Endothelial cell of umbilical vein (primary cell): ENCODE measurements at regions not wholly inside any gene's neighbourhood (a gene's known extent, or its start where the extent isn't known, plus 50 kb on each side); places are given as distances from the start of the nearest gene placed in this dataset.

ENCODE experiments used
- BruUV-seq: library from RNA; stranded (reverse); fragments of 400-500 nt; replicated peaks from 2 replicates; lab custom pipeline; 2021; lab: Mats Ljungman, UMichigan
- CTCF ChIA-PET: fragments of 300-600, 350-600 bp; sonication (Branson Sonifier 250); formaldehyde crosslinking; loops from one replicate; lab custom pipeline; 2021; ENCODE audit warnings: antibody characterized with exemption, inconsistent platforms; lab: Charles Lee
- POLR2A ChIA-PET: fragments of 300-600, 350-600 bp; sonication (Branson Sonifier 250); formaldehyde crosslinking; loops from one replicate; lab custom pipeline; 2021; ENCODE audit warnings: antibody characterized with exemption, inconsistent platforms; lab: Charles Lee
- DNase-seq: peaks from one replicate; pipeline ENCODE4 v3.0.0-alpha.2; 2011; ENCODE audit warnings: low read depth, low spot score
- FAIRE-seq: peaks from 2 replicates; lab custom pipeline; 2011; peaks lifted over from hg19 to GRCh38; lab: Jason Lieb, UNC
- H2AFZ ChIP-seq: 2 replicates; pipeline ENCODE4 v1.6.0; 2012; ENCODE audit warnings: low read depth, low read length, control low read depth, inconsistent platforms
- H3K27ac ChIP-seq: 2 replicates; pipeline ENCODE4 v1.5.1; 2011; ENCODE audit warnings: low read depth, mild to moderate bottlenecking, control low read depth, low read length, moderate library complexity; ENCODE audit not compliant: insufficient read depth
- H3K27me3 ChIP-seq, 2 experiments: 2 replicates each; pipeline versions ENCODE4 v1.6.0 to v1.6.1; 2011; ENCODE audit warnings: low read length in 2 of 2, mixed read lengths in 1 of 2; ENCODE audit not compliant: control insufficient read depth in 2 of 2, insufficient read depth in 2 of 2
- H3K36me3 ChIP-seq, 2 experiments: 2 replicates in 1 of 2; 3 replicates in 1 of 2; pipeline ENCODE4 v1.5.1; 2011; ENCODE audit warnings: low read length in 2 of 2, mild to moderate bottlenecking in 1 of 2, moderate library complexity in 1 of 2; ENCODE audit not compliant: control insufficient read depth in 2 of 2, insufficient read depth in 2 of 2; ENCODE audit errors: extremely low read depth in 1 of 2
- H3K4me1 ChIP-seq: 3 replicates; pipeline ENCODE4 v1.5.1; 2011; ENCODE audit warnings: mild to moderate bottlenecking, low read length; ENCODE audit not compliant: control insufficient read depth, insufficient read depth; ENCODE audit errors: extremely low read depth
- H3K4me2 ChIP-seq: 2 replicates; pipeline ENCODE4 v1.6.1; 2011; ENCODE audit warnings: low read length, control low read depth, mixed read lengths; ENCODE audit not compliant: insufficient read depth
- H3K4me3 ChIP-seq, 3 experiments: fragments of 200-600 bp in 1 of 3; sonication (generic), shearing (Covaris generic) in 1 of 3; replicated peaks in 1 of 3; 2 replicates each; pipeline ENCODE4 v1.5.1; 2011 to 2016; ENCODE audit warnings: control low read depth in 3 of 3, low read length in 3 of 3, mild to moderate bottlenecking in 2 of 3, inconsistent platforms in 1 of 3, low read depth in 1 of 3, moderate library complexity in 1 of 3; ENCODE audit not compliant: insufficient read depth in 1 of 3
- H3K79me2 ChIP-seq: 2 replicates; pipeline ENCODE4 v1.6.0; 2012; ENCODE audit warnings: low read length, inconsistent platforms; ENCODE audit not compliant: control insufficient read depth, insufficient read depth
- H3K9ac ChIP-seq: replicated peaks from 2 replicates; pipeline ENCODE3; 2011; ENCODE audit warnings: low read length, control low read depth; ENCODE audit not compliant: insufficient read depth; ENCODE audit errors: extremely low read depth
- H3K9me1 ChIP-seq: replicated peaks from 3 replicates; pipeline ENCODE4 v1.6.0; 2011; ENCODE audit warnings: mild to moderate bottlenecking, low read length; ENCODE audit not compliant: control insufficient read depth, insufficient read depth; ENCODE audit errors: extremely low read depth
- H3K9me3 ChIP-seq: replicated peaks from 2 replicates; pipeline ENCODE4 v1.5.1; 2012; ENCODE audit warnings: low read length, inconsistent platforms; ENCODE audit not compliant: control insufficient read depth, insufficient read depth
- H4K20me1 ChIP-seq: replicated peaks from 2 replicates; pipeline ENCODE3; 2011; ENCODE audit warnings: mild to moderate bottlenecking, low read length; ENCODE audit not compliant: control insufficient read depth, insufficient read depth; ENCODE audit errors: extremely low read depth
- EZH2 ChIP-seq: IDR thresholded peaks from 2 replicates; pipeline ENCODE4 v1.6.1; 2012; ENCODE audit warnings: borderline replicate concordance, low read depth, mild to moderate bottlenecking, moderate library complexity, low read length, inconsistent platforms; ENCODE audit not compliant: severe bottlenecking
- MAX ChIP-seq: IDR thresholded peaks from 2 replicates; pipeline ENCODE4 v1.6.1; 2011; ENCODE audit not compliant: insufficient read depth, insufficient read length
- POLR2AphosphoS5 ChIP-seq: IDR thresholded peaks from 2 replicates; pipeline ENCODE4 v1.6.1; 2012; ENCODE audit warnings: low read depth, mild to moderate bottlenecking, control low read depth, low read length, moderate library complexity; ENCODE audit not compliant: insufficient read depth
- dilution Hi-C: fragments of 300-500 bp; cut with MboI; formaldehyde crosslinking; loops from one replicate; pipeline ENCODE4 v1.15.0; 2019; ENCODE audit warnings: low sequenced_read_pairs; ENCODE audit not compliant: extremely low pct_ligation_motif_present
- intact Hi-C: fragments of 100-400 bp; cut with micrococcal nuclease; formaldehyde crosslinking; loops from one replicate; pipeline ENCODE4 v1.10.0; 2022
- TF ChIP-seq, protein P1 (sequence below), 2 donors: IDR thresholded peaks; 1 replicate in 1 of 2; 2 replicates in 1 of 2; pipeline ENCODE4 v1.5.1; 2011; ENCODE audit warnings: low read length in 2 of 2, mild to moderate bottlenecking in 2 of 2, moderate library complexity in 2 of 2, control low read depth in 1 of 2, inconsistent platforms in 1 of 2, low read depth in 1 of 2; ENCODE audit not compliant: insufficient read depth in 1 of 2; ENCODE audit errors: extremely low read depth in 1 of 2

GRCh38 chr10:53679666-53680065 lies 907.1 kb upstream of the MBL2 start:
- no peak overlapping the region for H3K4me2 ChIP-seq
- H3K9ac ChIP-seq: no peak overlapping the region
- no peak for FAIRE-seq
- no peaks in the 10 kb centered on the region for H3K4me1 ChIP-seq
- no peaks in the 10 kb centered on the region for H3K36me3 ChIP-seq
- H3K79me2 ChIP-seq: no peaks in the 10 kb centered on the region
- H3K27ac ChIP-seq: no peak overlapping the region
- no peak for TF ChIP-seq EZH2
- H3K9me3 ChIP-seq: no peaks in the 10 kb centered on the region
- POLR2A ChIA-PET: no interaction called here
- H2AFZ ChIP-seq: no peak overlapping the region
- dilution Hi-C loops (no loop called here), intact Hi-C loops (no loop called here)
- no peaks in the 10 kb centered on the region for H4K20me1 ChIP-seq
- H3K4me3 ChIP-seq: no peak overlapping the region
- no peaks in the 10 kb centered on the region for H3K27me3 ChIP-seq
- H3K9me1 ChIP-seq: no peaks in the 10 kb centered on the region
- CTCF ChIA-PET: no interaction called here
- no TSS peak for BruUV-seq
- DNase-seq: no peak

DNA sequence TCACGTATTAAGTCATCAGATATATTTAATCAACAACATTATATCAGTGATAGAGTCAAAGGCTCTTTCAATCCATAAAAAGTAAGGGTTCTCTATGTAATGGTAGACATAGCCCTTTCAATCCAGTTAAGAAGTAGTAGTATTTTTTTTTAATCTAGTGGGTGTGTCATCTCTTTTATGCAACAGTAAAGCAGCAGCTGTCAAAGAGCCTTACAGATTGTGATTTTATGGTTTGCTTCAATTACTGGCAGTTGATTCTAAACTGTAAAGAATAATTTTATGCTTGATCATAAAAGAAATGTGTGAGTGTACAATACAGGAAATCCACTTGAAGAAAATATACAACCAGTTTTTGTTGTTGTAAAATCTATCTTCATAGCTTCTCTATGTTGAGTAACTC lies 902.6 kb upstream of the MBL2 start:
- no peak overlapping the region for H2AFZ ChIP-seq
- intact Hi-C loops (no loop called here), dilution Hi-C loops (no loop called here)
- no peaks in the 10 kb centered on the region for H4K20me1 ChIP-seq
- H3K4me2 ChIP-seq: no peak overlapping the region
- CTCF ChIA-PET: interaction anchor here (1.9 kb wide), 1 partner anchor 11 kb away, joined by 5 read pairs; no protein-coding TSS in a partner anchor
- no peak overlapping the region for H3K4me3 ChIP-seq
- no peaks in the 10 kb centered on the region for H3K4me1 ChIP-seq
- POLR2A ChIA-PET: no interaction called here
- DNase-seq: no peak
- H3K9ac ChIP-seq: no peak overlapping the region
- no peak overlapping the region for H3K27ac ChIP-seq
- BruUV-seq: no TSS peak
- no peaks in the 10 kb centered on the region for H3K79me2 ChIP-seq
- no peaks in the 10 kb centered on the region for H3K9me1 ChIP-seq
- no peaks in the 10 kb centered on the region for H3K9me3 ChIP-seq
- no peaks in the 10 kb centered on the region for H3K36me3 ChIP-seq
- no peaks in the 10 kb centered on the region for H3K27me3 ChIP-seq
- TF ChIP-seq MAX (no peak), POLR2AphosphoS5 (no peak)
- TF ChIP-seq, protein P1, sequence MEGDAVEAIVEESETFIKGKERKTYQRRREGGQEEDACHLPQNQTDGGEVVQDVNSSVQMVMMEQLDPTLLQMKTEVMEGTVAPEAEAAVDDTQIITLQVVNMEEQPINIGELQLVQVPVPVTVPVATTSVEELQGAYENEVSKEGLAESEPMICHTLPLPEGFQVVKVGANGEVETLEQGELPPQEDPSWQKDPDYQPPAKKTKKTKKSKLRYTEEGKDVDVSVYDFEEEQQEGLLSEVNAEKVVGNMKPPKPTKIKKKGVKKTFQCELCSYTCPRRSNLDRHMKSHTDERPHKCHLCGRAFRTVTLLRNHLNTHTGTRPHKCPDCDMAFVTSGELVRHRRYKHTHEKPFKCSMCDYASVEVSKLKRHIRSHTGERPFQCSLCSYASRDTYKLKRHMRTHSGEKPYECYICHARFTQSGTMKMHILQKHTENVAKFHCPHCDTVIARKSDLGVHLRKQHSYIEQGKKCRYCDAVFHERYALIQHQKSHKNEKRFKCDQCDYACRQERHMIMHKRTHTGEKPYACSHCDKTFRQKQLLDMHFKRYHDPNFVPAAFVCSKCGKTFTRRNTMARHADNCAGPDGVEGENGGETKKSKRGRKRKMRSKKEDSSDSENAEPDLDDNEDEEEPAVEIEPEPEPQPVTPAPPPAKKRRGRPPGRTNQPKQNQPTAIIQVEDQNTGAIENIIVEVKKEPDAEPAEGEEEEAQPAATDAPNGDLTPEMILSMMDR (IDR thresholded peaks at IDR 0.05; ENCODE audit: extremely low read depth in 1 of 2, insufficient read depth in 1 of 2, low read depth in 1 of 2, low read length in 2 of 2): no peak
- no peak for FAIRE-seq
